D341Med (cell line): ENCODE measurements at regions not wholly inside any gene's neighbourhood (a gene's known extent, or its start where the extent isn't known, plus 50 kb on each side); places are given as distances from the start of the nearest gene placed in this dataset.
A peak's percentile ranks its signal among the peaks of the same experiment; 100 is the strongest.
"Not testable (repeated sequence)": the region's sequence is repeated elsewhere in the genome, so short reads cannot be mapped to it uniquely, and the experiment has no call there.

Experiments used
- DNase-seq: peaks from one replicate; pipeline ENCODE4 v3.0.0; 2012; ENCODE audit warnings: low spot score

GRCh38 chr5:40453689-40454088, 226.0 kb upstream of the PTGER4 start:
- DNase-seq, result peak; percentile 39

GRCh38 chr5:40452874-40453624, 226.7 kb upstream of the PTGER4 start:
- no peak for DNase-seq

DNA sequence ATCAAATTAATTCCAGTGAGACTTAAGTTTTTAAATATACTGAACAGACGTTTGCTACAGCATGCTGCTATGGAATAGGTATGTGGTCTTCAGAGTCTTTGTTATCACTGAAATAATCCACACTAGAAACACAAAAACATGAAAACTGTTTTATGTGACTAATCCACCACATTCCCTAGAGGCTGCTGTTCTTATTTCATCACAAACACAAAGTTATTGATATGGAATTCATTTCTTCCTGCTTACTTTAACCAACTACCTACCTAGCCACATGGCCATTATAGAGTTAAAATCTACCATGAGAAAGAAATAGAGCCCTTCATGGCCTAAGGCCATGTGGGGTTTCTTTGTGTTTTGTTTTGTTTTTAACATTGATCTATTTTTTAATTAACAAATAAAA, 232.3 kb upstream of the PTGER4 start:
- no peak for DNase-seq

DNA sequence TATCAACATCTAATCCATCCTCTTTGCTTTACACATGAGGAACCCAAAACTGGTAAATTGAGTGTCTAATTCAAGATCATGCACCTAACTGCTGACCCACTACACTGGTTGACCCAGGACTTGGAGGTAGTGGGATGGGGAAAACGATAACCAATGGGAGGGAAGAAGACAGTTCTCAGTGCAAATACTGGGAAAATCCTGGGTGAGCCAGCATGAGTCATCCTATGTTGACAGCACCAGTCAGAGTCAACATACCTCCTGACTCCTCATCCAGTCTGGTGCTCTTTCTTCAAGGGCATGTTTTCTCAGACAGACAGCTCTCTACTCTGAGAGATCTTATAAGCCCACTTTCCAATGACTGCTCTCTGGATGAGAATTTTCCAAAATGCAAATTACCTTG, 232.8 kb upstream of the PTGER4 start:
- DNase-seq, result no peak

DNA sequence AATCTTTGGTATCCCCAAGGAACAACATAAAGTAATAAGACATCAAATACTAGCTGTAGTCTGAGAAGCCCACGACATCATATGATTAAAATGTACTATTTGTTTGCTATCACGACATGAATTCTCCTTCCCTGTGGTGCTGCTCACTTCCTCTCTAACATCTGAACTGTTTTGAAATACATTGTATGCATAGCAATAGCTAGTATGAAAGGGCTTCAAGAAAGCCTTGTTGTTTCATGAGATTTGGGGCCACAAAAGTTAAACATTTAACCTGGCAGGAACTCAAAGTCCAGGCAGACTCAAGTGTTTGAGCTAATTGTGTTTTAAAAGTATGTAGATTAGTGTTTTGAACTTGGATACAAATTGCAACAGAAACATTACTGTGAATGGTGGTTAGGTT, 237.4 kb upstream of the PTGER4 start:
- DNase-seq, result no peak

DNA sequence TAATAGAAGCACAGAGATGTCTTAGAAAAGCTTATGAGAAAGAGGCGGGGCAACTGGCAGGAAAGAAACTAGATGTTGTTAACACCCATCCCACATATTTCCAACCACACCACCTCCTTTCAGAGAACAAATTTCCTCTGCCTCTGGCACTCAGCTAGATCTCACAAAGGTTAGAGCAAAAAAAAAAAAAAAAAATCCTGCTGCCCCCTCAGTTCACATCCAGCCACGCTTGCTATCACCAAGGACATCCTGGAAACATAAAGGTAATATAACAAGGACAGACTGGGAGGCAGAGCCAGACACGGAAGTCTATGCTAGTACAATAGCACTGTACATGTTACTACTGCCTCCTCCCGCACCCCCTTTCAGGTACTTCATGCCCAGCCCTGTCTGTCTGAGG, 238.0 kb upstream of the PTGER4 start:
- no peak for DNase-seq

DNA sequence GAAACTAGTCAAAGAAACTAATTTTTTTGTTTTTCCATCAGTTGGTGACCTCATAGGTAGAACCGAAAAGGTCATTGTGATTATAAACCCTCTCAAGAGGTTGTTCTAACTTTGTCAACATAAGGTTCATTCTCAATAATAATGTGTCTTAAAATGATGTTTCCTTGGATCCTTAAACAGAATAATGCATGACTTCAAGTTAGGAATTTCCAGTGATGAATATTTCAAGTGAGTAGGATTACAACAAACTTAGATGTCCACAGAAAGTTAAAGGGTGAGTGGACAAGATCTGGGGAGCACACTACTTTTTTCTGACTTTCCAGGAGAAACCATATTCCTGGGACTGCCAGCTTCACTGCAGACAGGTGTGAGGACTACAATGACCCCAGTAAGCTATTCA, 239.0 kb upstream of the PTGER4 start:
- no peak for DNase-seq

DNA sequence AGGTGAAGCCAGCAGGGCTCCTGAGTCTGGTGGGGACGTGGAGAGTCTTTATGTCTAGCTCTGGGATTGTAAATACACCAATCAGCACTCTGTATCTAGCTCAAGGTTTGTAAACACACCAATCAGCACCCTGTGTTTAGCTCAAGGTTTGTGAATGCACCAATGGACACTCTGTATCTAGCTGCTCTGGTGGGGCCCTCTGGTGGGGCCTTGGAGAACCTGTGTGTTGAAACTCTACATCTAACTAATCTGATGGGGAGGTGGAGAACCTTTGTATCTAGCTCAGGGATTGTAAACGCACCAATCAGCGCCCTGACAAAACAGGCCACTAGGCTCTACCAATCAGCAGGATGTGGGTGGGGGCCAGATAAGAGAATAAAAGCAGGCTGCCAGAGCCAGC, 240.6 kb upstream of the PTGER4 start:
- DNase-seq, result not testable (repeated sequence)

DNA sequence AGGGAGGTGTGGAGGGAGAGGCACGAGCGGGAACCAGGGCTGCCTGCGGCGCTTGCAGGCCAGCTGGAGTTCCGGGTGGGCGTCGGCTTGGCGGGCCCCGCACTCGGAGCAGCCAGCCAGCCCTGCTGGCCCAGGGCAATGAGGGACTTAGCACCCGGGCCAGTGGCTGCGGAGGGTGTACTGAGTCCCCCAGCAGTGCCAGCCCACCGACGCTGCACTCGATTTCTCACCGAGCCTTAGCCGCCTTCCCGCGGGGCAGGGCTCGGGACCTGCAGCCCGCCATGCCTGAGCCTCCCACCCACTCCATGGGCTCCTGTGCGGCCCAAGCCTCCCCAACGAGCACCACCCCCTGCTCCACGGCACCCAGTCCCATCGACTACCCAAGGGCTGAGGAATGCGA, 241.1 kb upstream of the PTGER4 start:
- DNase-seq, result not testable (repeated sequence)

GRCh38 chr5:40437452-40437861, 242.3 kb upstream of the PTGER4 start:
- DNase-seq, result no peak

GRCh38 chr5:40436535-40437237, 243.0 kb upstream of the PTGER4 start:
- DNase-seq, result no peak

GRCh38 chr5:40435706-40436105, 244.0 kb upstream of the PTGER4 start:
- not testable (repeated sequence) for DNase-seq

DNA sequence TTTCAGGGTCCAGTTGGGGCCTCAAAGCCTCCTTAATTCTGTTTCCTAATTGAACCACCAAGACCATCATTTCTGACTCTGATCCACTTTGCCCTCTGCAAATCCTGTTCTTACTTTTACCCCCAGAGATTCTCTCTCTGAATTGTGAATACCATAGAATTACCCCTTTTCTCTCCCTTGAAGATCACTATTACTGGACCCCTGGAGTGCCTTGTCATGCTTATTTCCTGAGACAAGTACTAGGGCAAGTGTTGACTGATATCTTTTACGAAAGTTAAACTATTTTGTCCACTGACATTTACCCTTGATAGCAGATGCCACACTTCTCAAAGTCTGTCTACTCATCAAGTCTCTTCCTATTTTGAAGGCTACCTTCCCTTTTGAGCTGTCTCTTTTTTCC, 246.9 kb upstream of the PTGER4 start:
- DNase-seq, result no peak

DNA sequence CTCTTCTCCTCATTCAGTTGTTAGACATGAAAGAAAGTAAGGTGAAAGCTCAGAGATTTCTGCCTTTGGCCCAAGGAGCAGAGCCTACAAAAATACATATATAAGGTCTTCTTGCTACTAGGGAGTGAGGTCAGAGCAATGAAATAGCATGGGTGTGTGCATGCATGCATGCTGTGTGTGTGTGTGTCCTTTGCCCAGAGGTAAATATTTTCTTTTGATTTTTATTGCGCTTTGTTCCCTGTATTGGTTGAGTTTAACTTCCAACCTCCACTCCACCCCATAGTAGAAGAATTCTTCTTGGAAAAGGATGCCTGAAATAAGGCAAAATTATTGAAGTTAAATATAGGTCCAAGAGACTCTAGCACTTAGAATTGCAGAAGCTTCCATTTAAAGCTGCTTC, 248.0 kb upstream of the PTGER4 start:
- DNase-seq, result no peak

- no peak for DNase-seq
Observed at GRCh38 chr5:40430101-40430710, 249.5 kb upstream of the PTGER4 start.

DNA sequence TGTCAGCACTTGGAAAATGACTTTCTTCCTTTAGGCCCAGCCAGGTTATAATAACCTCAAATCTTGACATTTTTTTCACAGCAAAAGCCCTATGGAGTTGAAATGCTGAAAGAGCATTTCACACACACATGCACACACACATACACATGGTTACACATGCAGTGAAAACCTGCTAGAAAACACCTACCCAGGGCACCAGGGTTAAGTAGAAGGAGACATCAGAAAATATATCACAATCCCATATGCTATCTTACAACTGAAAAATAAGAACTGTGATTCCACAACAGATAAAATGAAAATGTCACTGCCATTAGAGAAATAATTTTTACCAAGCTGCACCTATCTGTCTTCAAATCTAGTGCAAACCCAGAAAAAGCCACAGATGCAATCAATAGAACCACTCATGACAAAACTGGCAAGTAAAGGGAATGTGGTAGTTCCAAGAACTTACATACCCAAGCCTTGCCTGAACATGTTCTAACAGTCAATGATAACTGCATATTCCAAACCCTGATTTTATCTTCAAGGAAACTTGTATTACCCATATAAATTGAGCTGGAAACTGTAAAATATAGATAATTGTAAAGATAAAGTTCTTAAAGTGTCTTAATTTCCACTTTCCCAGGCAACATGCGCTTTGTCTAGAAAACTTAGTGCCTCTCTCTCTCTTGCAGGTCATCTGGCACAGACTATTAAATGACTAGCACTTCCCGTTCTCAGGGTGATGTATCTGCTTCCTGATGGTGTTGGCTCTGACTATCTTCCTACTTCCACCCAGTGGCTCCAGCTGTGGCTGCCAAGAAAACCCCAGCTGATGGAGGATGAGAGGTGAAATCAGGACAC, 250.2 kb upstream of the PTGER4 start:
- DNase-seq, result no peak

GRCh38 chr5:40428815-40429214, 250.9 kb upstream of the PTGER4 start:
- no peak for DNase-seq

- no peak for DNase-seq
Observed at GRCh38 chr5:40428126-40428525, 251.6 kb upstream of the PTGER4 start.

DNA sequence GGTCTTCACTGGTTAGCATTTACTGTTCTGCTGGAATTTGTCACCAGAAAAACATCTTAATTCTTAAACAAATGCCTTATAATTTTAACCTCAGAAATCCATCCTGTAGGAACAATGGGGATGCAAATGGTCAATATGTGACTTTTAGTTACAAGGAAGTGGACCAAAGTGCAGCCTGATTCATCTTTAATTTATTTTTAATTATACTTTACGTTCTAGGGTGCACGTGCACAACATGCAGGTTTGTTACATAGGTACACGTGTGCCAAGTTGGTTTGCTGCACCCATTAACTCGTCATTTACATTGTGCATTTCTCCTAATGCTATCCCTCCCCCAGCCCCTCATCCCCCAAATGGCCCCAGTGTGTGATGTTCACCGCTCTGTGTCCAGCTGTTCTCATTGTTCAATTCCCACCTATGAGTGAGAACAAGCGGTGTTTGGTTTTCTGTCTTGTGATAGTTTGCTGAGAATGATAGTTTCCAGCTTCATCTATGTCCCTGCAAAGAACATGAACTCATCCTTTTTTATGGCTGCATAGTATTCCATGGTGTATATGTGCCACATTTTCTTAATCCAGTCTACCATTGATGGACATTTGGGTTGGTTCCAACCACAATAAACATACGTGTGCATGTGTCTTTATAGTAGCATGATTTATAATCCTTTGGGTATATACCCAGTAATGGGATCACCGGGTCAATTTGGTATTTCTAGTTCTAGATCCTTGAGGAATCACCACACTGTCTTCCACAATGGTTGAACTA, 262.5 kb upstream of the PTGER4 start:
- not testable (repeated sequence) for DNase-seq

DNA sequence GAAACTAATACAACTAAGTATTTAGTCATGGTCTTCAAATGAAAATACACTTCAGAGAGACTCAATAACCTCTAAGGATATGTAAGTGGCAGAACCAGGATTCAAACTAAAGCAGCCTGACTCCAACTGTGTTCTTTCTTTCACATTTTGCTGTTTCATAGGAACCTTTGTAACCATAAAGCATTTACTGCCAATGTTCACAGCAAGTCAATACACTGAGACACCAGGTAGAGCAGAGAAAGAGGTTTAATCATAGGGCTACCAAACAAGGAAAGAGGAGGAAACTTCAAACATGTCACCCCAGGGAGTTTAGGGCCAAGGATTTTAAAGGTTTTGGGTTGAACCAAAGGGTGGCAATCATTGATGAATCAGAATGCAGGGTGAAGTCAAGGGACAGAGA, 263.1 kb upstream of the PTGER4 start:
- no peak for DNase-seq

DNA sequence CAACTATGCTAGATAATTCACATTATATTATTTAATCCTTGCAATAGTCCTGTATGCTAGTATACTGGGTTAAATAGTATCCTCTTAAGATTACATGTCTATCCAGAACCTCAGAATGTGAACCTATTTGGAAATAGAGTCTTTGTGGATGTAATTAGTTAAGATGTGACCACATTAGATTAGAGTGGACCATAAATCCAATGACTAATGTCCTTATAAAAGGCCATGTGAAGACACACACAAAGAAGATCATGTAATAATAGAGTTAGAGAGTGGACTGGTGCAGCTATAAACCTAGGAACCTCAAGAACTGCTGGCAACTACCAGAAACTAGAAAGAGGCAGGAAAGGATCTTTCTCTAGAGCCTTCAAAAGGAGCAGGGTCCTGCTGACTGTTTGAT, 263.6 kb upstream of the PTGER4 start:
- DNase-seq, result no peak

DNA sequence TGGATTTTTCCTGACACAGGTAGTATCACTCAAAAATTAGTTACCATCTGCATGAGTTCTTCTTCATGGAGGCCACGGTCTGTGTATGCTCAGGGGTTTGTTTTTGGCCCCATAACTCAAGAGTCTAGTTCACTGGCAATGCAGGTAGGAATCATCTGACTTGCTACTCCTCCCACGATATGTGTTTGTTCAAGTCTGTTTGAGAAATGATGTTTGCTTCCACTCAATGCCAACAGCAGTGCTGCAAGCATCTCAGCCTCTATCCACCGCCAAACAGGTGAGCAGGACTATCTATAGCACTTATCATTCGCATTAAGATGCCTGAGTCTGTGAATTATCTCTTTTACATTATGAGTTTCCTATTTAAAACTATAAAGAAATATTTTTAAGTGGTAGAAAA, 264.8 kb upstream of the PTGER4 start:
- DNase-seq, result no peak
